HEK293 (cell line): ENCODE measurements at regions not wholly inside any gene's neighbourhood (a gene's known extent, or its start where the extent isn't known, plus 50 kb on each side); places are given as distances from the start of the nearest gene placed in this dataset.

Experiments
- CTCF ChIA-PET: fragments of 350-600 bp; formaldehyde crosslinking; extraction: SDS; loops from one replicate; lab custom pipeline; 2021; ENCODE audit warnings: antibody characterized with exemption; lab: Yijun Ruan, JAX
- POLR2A ChIA-PET: fragments of 300-600 bp; formaldehyde crosslinking; extraction: SDS; loops from one replicate; lab custom pipeline; 2020; ENCODE audit warnings: antibody characterized with exemption, inconsistent platforms; lab: Yijun Ruan, JAX
- H3K27ac ChIP-seq: fragments of 200-500 bp; sonication (Bioruptor generic); 2 replicates; pipeline ENCODE4 v1.5.1; 2014; ENCODE audit warnings: low read depth, low read length, control low read depth, inconsistent platforms; ENCODE audit errors: extremely low read depth
- H3K36me3 ChIP-seq, 2 experiments: fragments of 200-500 bp in 1 of 2; sonication (Bioruptor generic) in 1 of 2; 1 replicate in 1 of 2; 2 replicates in 1 of 2; pipeline ENCODE4 v1.5.1; 2014 to 2017; ENCODE audit warnings: inconsistent platforms in 2 of 2, low read length in 2 of 2; ENCODE audit not compliant: control insufficient read depth in 2 of 2, insufficient read depth in 1 of 2
- H3K4me1 ChIP-seq: fragments of 200-500 bp; sonication (Bioruptor generic); 2 replicates; pipeline ENCODE4 v1.5.1; 2014; ENCODE audit warnings: mild to moderate bottlenecking, low read length, inconsistent platforms; ENCODE audit not compliant: control insufficient read depth, insufficient read depth
- H3K4me3 ChIP-seq: 2 replicates; pipeline ENCODE4 v1.5.1; 2011; ENCODE audit warnings: low read depth, mild to moderate bottlenecking, control low read depth, low read length, moderate library complexity
- H3K9me3 ChIP-seq: fragments of 200-500 bp; sonication (Bioruptor generic); 2 replicates; pipeline ENCODE4 v1.5.1; 2014; ENCODE audit warnings: low read depth, low read length, inconsistent platforms; ENCODE audit not compliant: control insufficient read depth, insufficient read depth
- KLF9 ChIP-seq: fragments of 450-650 bp; formaldehyde crosslinking; IDR thresholded peaks from 2 replicates; pipeline ENCODE4 v1.5.1; 2016; ENCODE audit warnings: missing biosample characterization, missing genetic modification characterization, low read depth
- MEIS1 ChIP-seq: sonication (generic); formaldehyde crosslinking; IDR thresholded peaks from 2 replicates; pipeline ENCODE4 v1.8.1; 2022; ENCODE audit warnings: missing genetic modification reagents, mild to moderate bottlenecking, borderline replicate concordance
- MZF1 ChIP-seq: fragments of 450-650 bp; formaldehyde crosslinking; IDR thresholded peaks from 2 replicates; pipeline ENCODE4 v1.5.1; 2017; ENCODE audit warnings: missing biosample characterization, missing genetic modification characterization, borderline replicate concordance
- YY2 ChIP-seq: fragments of 450-650 bp; formaldehyde crosslinking; IDR thresholded peaks from 2 replicates; pipeline ENCODE4 v1.5.1; 2016; ENCODE audit warnings: missing biosample characterization, missing genetic modification characterization
- ZBTB17 ChIP-seq: fragments of 450-650 bp; formaldehyde crosslinking; IDR thresholded peaks from 2 replicates; pipeline ENCODE4 v1.5.1; 2016; ENCODE audit warnings: missing biosample characterization, missing genetic modification characterization
- ZBTB20 ChIP-seq: fragments of 450-650 bp; formaldehyde crosslinking; IDR thresholded peaks from 2 replicates; pipeline ENCODE4 v1.5.1; 2016; ENCODE audit warnings: missing biosample characterization, missing genetic modification characterization
- ZFHX2 ChIP-seq: fragments of 450-650 bp; formaldehyde crosslinking; conservative IDR thresholded peaks from 2 replicates; pipeline ENCODE4 v1.5.1; 2016; ENCODE audit warnings: missing biosample characterization, missing genetic modification characterization
- ZNF2 ChIP-seq: fragments of 450-650 bp; formaldehyde crosslinking; IDR thresholded peaks from 2 replicates; pipeline ENCODE4 v1.5.1; 2016; ENCODE audit warnings: missing biosample characterization, missing genetic modification characterization
- ZNF202 ChIP-seq: fragments of 450-650 bp; formaldehyde crosslinking; IDR thresholded peaks from 2 replicates; pipeline ENCODE4 v1.5.1; 2016; ENCODE audit warnings: missing biosample characterization, missing genetic modification characterization, borderline replicate concordance
- ZNF248 ChIP-seq: fragments of 450-650 bp; formaldehyde crosslinking; IDR thresholded peaks from 2 replicates; pipeline ENCODE4 v1.5.1; 2017; ENCODE audit warnings: missing biosample characterization, missing genetic modification characterization
- ZNF311 ChIP-seq: fragments of 450-650 bp; formaldehyde crosslinking; IDR thresholded peaks from 2 replicates; pipeline ENCODE4 v1.5.1; 2017; ENCODE audit warnings: missing biosample characterization, missing genetic modification characterization, borderline replicate concordance
- ZNF37A ChIP-seq: fragments of 450-650 bp; IDR thresholded peaks from 2 replicates; pipeline ENCODE4 v1.5.1; 2018; ENCODE audit warnings: missing biosample characterization, missing genetic modification characterization
- ZNF530 ChIP-seq: fragments of 450-650 bp; formaldehyde crosslinking; IDR thresholded peaks from 2 replicates; pipeline ENCODE4 v1.5.1; 2016; ENCODE audit warnings: low read depth, missing biosample characterization, missing genetic modification characterization
- ZNF548 ChIP-seq: fragments of 450-650 bp; formaldehyde crosslinking; IDR thresholded peaks from 2 replicates; pipeline ENCODE4 v1.5.1; 2016; ENCODE audit warnings: missing biosample characterization, missing genetic modification characterization
- ZNF555 ChIP-seq: fragments of 450-650 bp; formaldehyde crosslinking; conservative IDR thresholded peaks from 2 replicates; pipeline ENCODE4 v1.5.1; 2017; ENCODE audit warnings: missing biosample characterization, mild to moderate bottlenecking, missing genetic modification characterization, inconsistent platforms
- ZNF558 ChIP-seq: fragments of 450-650 bp; formaldehyde crosslinking; IDR thresholded peaks from 2 replicates; pipeline ENCODE4 v1.5.1; 2016; ENCODE audit warnings: missing biosample characterization, missing genetic modification characterization
- ZNF624 ChIP-seq: fragments of 450-650 bp; formaldehyde crosslinking; IDR thresholded peaks from 2 replicates; pipeline ENCODE4 v1.5.1; 2017; ENCODE audit warnings: missing biosample characterization, missing genetic modification characterization
- ZNF768 ChIP-seq: fragments of 450-650 bp; formaldehyde crosslinking; IDR thresholded peaks from 2 replicates; pipeline ENCODE4 v1.5.1; 2018; ENCODE audit warnings: missing biosample characterization, mild to moderate bottlenecking, missing genetic modification characterization
- ZSCAN23 ChIP-seq: fragments of 450-650 bp; formaldehyde crosslinking; IDR thresholded peaks from 2 replicates; pipeline ENCODE4 v1.5.1; 2016; ENCODE audit warnings: missing biosample characterization, missing genetic modification characterization
- TF ChIP-seq, protein P1 (sequence below): fragments of 450-650 bp; formaldehyde crosslinking; IDR thresholded peaks from 2 replicates; pipeline ENCODE4 v1.5.1; 2017; ENCODE audit warnings: missing biosample characterization, missing genetic modification characterization
- TF ChIP-seq, protein P2 (sequence below): fragments of 450-650 bp; formaldehyde crosslinking; IDR thresholded peaks from 2 replicates; pipeline ENCODE4 v1.5.1; 2017; ENCODE audit warnings: missing biosample characterization, missing genetic modification characterization
- TF ChIP-seq, protein P3 (sequence below): fragments of 450-650 bp; formaldehyde crosslinking; IDR thresholded peaks from 2 replicates; pipeline ENCODE4 v1.5.1; 2016; ENCODE audit warnings: missing biosample characterization, missing genetic modification characterization
- TF ChIP-seq, protein P4 (sequence below): fragments of 450-650 bp; formaldehyde crosslinking; IDR thresholded peaks from 2 replicates; pipeline ENCODE4 v1.5.1; 2016; ENCODE audit warnings: missing biosample characterization, missing genetic modification characterization, low read depth

DNA sequence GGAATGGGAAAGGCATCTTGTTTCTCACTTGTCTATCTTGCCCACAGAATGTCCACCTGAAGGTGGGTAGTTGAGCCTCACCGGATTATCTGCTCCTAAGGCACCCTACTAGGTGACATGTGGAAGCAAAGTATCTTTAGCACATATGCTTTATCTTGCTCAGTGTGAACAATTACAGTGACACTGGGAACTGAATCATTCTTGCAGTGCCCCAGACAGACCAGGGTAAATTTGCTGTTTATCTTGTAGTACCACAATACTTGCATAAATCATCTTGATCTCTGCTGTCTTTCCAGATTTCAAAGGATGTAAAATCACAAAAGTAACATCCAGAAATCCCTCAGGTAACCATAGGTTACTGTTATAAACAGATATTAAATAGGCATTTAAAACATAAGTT is 930.0 kb upstream of the INTU start (continued):
- no peak for TF ChIP-seq MZF1 (tag by site-specific recombination)
- TF ChIP-seq, protein P1, sequence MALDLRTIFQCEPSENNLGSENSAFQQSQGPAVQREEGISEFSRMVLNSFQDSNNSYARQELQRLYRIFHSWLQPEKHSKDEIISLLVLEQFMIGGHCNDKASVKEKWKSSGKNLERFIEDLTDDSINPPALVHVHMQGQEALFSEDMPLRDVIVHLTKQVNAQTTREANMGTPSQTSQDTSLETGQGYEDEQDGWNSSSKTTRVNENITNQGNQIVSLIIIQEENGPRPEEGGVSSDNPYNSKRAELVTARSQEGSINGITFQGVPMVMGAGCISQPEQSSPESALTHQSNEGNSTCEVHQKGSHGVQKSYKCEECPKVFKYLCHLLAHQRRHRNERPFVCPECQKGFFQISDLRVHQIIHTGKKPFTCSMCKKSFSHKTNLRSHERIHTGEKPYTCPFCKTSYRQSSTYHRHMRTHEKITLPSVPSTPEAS (tag by site-specific recombination) = no peak
- no peak for TF ChIP-seq ZNF555 (tag by site-specific recombination)
- TF ChIP-seq, protein P2, sequence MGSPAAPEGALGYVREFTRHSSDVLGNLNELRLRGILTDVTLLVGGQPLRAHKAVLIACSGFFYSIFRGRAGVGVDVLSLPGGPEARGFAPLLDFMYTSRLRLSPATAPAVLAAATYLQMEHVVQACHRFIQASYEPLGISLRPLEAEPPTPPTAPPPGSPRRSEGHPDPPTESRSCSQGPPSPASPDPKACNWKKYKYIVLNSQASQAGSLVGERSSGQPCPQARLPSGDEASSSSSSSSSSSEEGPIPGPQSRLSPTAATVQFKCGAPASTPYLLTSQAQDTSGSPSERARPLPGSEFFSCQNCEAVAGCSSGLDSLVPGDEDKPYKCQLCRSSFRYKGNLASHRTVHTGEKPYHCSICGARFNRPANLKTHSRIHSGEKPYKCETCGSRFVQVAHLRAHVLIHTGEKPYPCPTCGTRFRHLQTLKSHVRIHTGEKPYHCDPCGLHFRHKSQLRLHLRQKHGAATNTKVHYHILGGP (tag by site-specific recombination) = no peak
- no peak for TF ChIP-seq ZNF202
- no peak for TF ChIP-seq ZNF530
- TF ChIP-seq ZNF2 (tag by site-specific recombination) = no peak
- no peak for TF ChIP-seq ZNF311

DNA sequence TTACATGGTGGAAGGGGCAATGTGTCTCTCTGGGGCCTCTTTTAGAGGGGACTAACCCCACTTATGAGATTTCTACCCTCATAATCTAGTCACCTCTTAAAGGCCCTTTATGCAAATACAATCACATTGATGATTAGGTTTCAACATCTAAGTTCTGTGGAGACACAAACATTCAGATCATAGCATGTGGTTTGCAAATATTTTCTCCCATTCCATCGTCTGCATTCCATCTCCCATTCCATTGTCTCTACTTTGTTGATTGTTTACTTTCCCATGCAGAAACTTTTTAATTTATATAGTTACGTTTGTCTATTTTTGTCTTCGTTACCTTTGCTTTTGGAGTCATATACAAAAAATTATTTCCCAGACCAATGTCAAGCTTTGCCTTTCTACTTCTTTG is 927.5 kb upstream of the INTU start:
- Histone ChIP-seq H3K36me3 (no peaks in the 10 kb centered on the region), H3K4me1 (no peaks in the 10 kb centered on the region), H3K9me3 (no peaks in the 10 kb centered on the region), H3K4me3 (no peak overlapping the region), H3K27ac (no peak overlapping the region)
- ChIA-PET CTCF (interaction anchor here (0.6 kb wide), 2 partner anchors 420 to 443 kb away, joined by 3 to 4 read pairs; no protein-coding TSS in a partner anchor), POLR2A (no interaction called here)
- TF ChIP-seq ZNF248 (tag by site-specific recombination) (no peak), MEIS1 (CRISPR knock-in tag) (no peak), ZNF558 (no peak), ZBTB17 (no peak)
- TF ChIP-seq, protein P3, sequence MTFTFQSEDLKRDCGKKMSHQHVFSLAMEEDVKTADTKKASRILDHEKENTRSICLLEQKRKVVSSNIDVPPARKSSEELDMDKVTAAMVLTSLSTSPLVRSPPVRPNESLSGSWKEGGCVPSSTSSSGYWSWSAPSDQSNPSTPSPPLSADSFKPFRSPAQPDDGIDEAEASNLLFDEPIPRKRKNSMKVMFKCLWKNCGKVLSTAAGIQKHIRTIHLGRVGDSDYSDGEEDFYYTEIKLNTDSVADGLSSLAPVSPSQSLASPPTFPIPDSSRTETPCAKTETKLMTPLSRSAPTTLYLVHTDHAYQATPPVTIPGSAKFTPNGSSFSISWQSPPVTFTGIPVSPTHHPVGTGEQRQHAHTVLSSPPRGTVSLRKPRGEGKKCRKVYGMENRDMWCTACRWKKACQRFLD (tag by site-specific recombination) = no peak

DNA sequence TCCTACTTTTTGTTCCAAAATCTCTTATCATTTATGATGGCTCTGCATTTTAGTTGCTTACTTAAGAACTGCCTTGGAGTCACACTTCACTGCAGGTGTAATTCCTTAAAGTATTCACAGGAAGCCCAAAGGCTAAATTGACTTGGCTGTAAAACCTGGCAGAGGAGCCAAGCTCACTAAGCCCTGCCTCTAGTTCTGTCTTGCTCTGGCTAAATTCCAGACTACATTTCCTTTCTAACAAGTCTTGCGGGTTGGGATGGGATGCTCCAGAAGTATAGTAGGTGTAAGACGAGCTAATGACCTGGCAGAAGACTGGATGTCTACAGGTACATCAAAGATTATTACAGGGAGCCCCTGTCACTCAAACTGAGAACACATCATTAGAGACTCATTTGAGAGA is 924.0 kb upstream of the INTU start:
- H3K4me3 ChIP-seq = no peak overlapping the region
- no peaks in the 10 kb centered on the region for H3K36me3 ChIP-seq
- no peak overlapping the region for H3K27ac ChIP-seq
- no peaks in the 10 kb centered on the region for H3K9me3 ChIP-seq
- no peak for TF ChIP-seq ZNF624
- TF ChIP-seq ZNF37A (tag by site-specific recombination) = no peak
- no peak for TF ChIP-seq ZSCAN23 (tag by site-specific recombination)
- no peak for TF ChIP-seq ZFHX2 (tag by site-specific recombination)
- TF ChIP-seq, all 188 proteins: peak for 0
- CTCF ChIA-PET = no interaction called here
- POLR2A ChIA-PET = no interaction called here
- H3K4me1 ChIP-seq = no peaks in the 10 kb centered on the region

DNA sequence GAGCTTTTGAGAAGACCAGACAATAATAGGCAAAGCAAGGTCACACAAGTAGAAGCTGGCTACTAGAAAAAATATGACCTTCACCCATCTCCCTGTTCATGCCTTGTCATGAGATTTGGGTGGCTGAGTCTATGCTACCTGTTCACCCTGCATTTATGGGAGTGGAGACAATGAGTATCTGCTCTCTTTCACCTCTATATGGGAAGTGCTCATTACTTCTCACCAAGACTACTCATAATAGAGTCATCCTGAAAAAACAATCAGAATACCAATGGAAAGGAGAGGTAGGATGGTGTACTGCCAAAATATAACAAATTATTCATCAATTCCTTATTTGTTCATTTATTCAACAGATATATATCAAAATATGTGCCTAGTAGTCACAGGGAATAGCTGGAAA is 921.8 kb upstream of the INTU start:
- Histone ChIP-seq H3K4me1 (no peaks in the 10 kb centered on the region), H3K36me3 (no peaks in the 10 kb centered on the region), H3K4me3 (no peak overlapping the region), H3K9me3 (no peaks in the 10 kb centered on the region), H3K27ac (no peak overlapping the region)
- ChIA-PET POLR2A (no interaction called here), CTCF (no interaction called here)
- TF ChIP-seq ZBTB20 (no peak), ZNF768 (tag by site-specific recombination) (no peak), ZNF548 (no peak), ZSCAN23 (tag by site-specific recombination) (no peak), YY2 (no peak), KLF9 (tag by site-specific recombination) (no peak), ZNF311 (no peak)
- TF ChIP-seq, protein P4, sequence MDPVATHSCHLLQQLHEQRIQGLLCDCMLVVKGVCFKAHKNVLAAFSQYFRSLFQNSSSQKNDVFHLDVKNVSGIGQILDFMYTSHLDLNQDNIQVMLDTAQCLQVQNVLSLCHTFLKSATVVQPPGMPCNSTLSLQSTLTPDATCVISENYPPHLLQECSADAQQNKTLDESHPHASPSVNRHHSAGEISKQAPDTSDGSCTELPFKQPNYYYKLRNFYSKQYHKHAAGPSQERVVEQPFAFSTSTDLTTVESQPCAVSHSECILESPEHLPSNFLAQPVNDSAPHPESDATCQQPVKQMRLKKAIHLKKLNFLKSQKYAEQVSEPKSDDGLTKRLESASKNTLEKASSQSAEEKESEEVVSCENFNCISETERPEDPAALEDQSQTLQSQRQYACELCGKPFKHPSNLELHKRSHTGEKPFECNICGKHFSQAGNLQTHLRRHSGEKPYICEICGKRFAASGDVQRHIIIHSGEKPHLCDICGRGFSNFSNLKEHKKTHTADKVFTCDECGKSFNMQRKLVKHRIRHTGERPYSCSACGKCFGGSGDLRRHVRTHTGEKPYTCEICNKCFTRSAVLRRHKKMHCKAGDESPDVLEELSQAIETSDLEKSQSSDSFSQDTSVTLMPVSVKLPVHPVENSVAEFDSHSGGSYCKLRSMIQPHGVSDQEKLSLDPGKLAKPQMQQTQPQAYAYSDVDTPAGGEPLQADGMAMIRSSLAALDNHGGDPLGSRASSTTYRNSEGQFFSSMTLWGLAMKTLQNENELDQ (tag by site-specific recombination) = no peak
